GM19240 (cell line): ENCODE measurements at regions not wholly inside any gene's neighbourhood (a gene's known extent, or its start where the extent isn't known, plus 50 kb on each side); places are given as distances from the start of the nearest gene placed in this dataset.
"Not testable (repeated sequence)": the region's sequence is repeated elsewhere in the genome, so short reads cannot be mapped to it uniquely, and the experiment has no call there.

Experiments
- DNase-seq: peaks from one replicate; pipeline ENCODE4 v3.0.0; 2011; ENCODE audit warnings: low spot score; ENCODE audit not compliant: insufficient read length

GRCh38 chr2:220332886-220333285 lies 705.5 kb downstream of the SLC4A3 start:
- DNase-seq = no peak

- DNase-seq = no peak
These were observed 706.8 kb downstream of the SLC4A3 start for GRCh38 chr2:220334210-220334609.

DNA sequence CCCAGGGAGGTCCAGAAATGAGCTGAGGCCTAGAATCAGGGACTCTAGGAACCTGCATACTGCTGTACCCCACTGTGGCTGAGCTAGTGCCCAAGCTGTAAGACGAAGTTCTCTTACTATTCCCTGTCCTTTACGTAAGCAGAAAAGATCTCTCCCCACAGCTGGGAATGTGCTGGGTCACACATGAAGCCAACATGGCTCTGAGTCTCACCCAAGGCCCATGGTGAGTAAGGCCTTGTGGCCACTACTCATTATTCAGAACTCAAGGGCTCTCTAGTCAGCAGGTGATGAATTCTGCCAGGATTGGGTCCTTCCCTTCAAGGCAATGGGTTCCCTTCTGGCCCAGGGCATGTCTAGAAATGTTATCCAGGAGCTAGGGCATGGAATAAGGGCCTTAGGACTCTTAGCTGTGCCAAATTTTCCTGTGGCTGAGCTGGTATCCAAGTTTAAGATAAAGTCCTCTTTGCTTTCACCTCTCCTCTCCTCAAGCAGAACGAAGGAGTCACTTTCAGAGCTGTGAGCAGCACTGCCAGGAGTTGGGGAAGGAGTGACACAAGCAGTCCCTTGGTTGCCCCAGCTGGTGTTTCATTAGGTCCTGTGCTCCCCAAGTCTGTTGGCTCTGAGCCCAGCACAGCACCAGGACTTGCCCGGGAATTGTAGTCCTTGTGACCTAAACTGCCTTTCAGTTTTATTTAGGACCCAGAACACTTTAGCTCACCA lies 707.6 kb downstream of the SLC4A3 start:
- no peak for DNase-seq

DNA sequence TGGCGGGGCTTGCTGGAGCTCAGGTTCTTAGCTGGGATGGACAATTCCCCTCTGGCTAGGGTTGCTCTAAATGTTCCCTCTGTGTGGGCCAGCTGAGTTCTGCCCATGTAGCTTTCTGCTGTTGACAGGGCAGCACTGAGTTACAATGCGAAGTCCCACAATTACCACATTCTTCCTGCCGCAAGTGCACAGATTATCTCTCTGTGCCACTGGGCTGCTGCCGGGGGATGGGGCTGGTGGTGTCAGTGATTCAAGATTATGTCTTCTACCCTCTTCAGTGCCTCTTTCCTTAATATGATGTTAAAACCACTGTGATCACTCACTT lies 708.1 kb downstream of the SLC4A3 start:
- DNase-seq = no peak

DNA sequence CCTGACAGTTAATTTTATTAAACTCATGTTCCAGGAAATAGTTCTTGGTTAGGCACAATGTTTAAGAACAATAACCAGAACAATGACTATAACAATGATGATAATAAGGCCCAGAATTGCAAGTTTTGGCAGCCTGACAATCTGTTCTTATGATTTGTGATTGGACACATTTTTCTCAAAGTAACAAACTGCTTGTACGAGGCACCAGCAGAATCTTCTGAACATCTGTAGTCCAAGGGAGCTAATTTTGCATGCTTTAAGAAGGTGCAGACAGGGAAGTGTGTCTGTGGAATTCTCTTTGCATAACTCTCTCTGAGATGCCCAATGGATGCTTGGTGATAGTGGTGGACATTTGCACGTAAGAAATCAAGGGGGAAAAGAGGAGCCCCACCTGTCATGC lies 709.3 kb downstream of the SLC4A3 start:
- DNase-seq = no peak

- no peak for DNase-seq
These were observed 710.4 kb downstream of the SLC4A3 start for GRCh38 chr2:220337611-220338440.

GRCh38 chr2:220341014-220341413 lies 713.6 kb downstream of the SLC4A3 start:
- DNase-seq = no peak

GRCh38 chr2:220346919-220347318 lies 719.5 kb downstream of the SLC4A3 start:
- DNase-seq = no peak

GRCh38 chr2:220347626-220348025 lies 720.2 kb downstream of the SLC4A3 start:
- no peak for DNase-seq

DNA sequence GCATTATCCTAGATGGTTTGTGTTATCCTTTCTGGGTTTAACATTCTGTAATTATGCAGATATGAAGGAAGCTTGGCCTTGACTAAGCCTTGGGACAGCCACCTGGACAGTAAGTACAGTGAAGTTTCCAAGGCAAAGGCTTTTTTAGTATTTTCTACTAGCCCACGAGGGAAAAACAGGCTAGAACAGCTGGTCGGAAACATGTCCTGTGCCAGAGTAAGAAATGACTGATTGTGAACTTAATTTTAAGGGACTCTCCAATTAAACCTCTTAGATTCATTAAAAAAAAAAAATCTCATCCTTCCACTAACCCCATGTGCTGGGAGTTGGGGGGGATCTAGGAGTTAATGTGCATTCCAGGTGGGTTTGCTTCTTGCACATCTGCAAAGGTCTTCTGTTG lies 720.8 kb downstream of the SLC4A3 start:
- no peak for DNase-seq

DNA sequence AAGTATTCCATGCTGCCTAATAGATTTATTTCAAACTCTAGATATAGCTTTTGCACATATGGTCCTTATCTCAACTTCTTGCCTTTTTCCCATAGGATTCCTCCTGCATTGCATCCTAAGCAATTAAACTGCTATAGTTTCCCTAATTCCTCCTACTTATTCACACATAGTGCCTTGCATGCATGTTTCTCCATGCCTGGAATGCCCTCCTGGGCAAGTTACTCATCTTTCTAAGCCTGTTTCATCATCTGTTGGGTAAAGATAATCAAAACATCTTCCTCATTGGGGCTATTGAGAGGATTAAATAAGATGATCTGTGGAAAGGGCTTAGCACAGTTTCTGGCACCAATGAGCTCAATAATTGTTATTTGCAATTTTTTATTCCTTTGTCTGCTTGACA lies 726.5 kb downstream of the SLC4A3 start:
- DNase-seq = no peak

DNA sequence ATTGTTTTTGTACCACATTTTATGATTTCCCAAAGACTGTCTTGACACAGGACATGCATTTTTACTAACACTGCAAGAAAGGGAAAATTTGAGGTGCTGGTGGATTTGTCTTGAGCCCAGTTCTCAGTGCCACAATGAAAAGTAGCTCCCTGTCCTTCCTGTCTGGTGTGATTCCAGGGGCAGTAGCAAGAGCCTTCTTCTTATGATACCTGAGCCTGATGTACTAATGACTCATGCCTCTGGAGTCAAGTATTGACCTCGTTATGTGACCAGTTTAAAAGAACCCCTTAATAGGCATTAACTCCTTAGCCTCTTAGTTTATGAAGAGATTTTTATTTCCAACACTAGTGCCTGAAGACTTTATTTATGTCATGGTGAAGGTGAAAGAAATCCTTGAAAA lies 728.6 kb downstream of the SLC4A3 start:
- no peak for DNase-seq

- DNase-seq = no peak
These were observed 737.6 kb downstream of the SLC4A3 start for GRCh38 chr2:220365023-220365422.

- no peak for DNase-seq
These were observed 739.3 kb downstream of the SLC4A3 start for GRCh38 chr2:220366765-220367164.

GRCh38 chr2:220370764-220371163 lies 743.3 kb downstream of the SLC4A3 start:
- DNase-seq = no peak

GRCh38 chr2:220371211-220371610 lies 743.8 kb downstream of the SLC4A3 start:
- no peak for DNase-seq

DNA sequence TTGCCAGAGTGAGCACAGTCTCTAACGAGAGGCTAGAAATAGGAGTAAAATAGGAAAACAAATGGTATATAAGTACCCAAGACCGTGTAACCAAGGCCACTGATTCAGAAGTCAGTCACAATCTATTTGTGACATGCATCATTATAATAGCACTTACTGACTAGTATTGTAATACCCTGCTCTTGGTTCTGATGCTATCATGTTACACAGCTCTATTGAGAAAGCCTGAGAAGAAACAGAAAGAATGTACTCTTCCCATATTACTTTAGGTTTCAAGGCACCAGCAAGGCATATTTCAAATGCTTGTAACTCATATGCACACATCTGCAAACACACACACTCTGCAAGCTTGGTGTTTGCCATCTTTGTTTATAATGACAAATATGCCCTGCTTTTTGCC lies 746.4 kb downstream of the SLC4A3 start:
- DNase-seq = no peak

DNA sequence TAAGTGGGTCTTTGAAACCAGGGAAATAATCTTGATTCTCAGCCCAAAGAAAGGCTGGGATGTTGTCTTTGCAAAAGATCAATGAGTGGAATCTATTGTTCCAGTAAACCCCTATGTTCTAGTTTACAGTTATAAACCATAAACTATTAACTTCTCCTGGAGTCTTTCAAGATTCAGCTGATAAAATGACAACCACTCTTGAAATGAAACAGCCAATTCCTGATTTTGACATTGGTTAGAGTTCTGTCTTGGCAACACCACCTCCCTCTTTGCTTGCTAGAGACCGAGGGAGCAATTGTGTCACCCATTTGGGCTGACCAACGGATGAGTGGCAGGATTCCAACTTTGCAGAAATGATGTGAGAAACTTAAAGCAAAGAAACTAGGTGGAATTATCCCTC lies 746.9 kb downstream of the SLC4A3 start:
- no peak for DNase-seq

DNA sequence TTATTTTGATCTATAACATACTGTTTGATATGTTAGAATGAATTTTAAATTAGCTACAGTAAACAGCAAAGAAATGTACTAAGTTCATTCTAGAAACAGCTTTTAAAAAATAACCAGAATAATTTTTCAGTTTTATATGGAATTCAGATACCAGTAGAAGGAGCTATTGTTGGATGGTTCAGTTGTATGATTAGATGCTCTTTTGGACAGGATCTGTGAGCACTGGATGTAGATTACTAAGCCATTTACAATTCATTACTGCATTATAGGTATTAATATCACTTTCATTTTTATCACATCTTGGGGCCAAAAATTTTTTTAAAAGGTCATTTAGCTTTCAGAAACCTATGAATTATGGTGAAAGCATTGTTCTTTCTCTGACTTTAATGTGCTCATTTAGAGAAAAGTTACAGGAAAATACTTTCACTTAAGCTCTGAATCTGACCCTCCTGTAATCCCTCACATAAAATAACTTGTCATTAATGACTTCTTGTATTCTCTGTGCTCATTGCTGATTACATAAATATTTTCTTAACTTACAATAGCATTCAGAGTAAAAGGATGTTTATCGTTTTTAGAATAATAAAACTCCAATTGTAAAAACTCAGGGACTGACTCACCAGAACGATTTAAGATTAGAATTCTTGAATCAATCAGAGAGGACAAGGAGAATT lies 750.2 kb downstream of the SLC4A3 start:
- DNase-seq = no peak

DNA sequence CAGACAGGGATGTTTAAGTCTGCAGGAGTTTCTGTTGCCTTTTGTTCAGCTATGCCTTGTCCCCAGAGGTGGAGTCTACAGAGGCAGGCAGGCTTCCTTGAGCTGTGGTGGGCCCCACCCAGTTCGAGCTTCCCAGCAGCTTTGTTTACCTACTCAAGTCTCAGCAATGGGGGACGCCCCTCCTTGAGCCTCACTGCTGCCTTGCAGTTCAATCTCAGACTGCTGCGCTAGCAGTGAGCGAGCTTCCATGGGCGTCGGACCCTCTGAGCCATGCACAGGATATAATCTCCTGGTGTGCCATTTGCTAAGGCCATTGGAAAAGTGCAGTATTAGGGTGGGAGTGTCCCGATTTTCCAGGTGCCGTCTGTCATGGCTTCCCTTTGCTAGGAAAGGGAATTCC lies 760.3 kb downstream of the SLC4A3 start:
- not testable (repeated sequence) for DNase-seq

- DNase-seq = no peak
These were observed 766.3 kb downstream of the SLC4A3 start for GRCh38 chr2:220393711-220394110.

GRCh38 chr2:220394433-220394832 lies 767.0 kb downstream of the SLC4A3 start:
- DNase-seq = no peak
